Right lobe of liver (tissue), 4 donors: ENCODE measurements at regions not wholly inside any gene's neighbourhood (a gene's known extent, or its start where the extent isn't known, plus 50 kb on each side); places are given as distances from the start of the nearest gene placed in this dataset.

ENCODE experiments used
- CTCF ChIP-seq, 4 donors: fragments of 200-600 bp in 3 of 4; fragments of 450-650 bp in 1 of 4; IDR thresholded peaks; one replicate each; pipeline versions ENCODE4 v1.5.1 to v1.8.0; 2016 to 2022; ENCODE audit warnings: antibody characterized with exemption in 4 of 4, mild to moderate bottlenecking in 2 of 4
- POLR2A ChIP-seq: fragments of 450-650 bp; IDR thresholded peaks from one replicate; pipeline ENCODE4 v1.6.1; 2017; ENCODE audit warnings: antibody characterized with exemption, mild to moderate bottlenecking
- donor health status: DM: no; HTN: no; CAD: no.
- donor health status: DM: no; HTN: no; CAD: no.
- donor health status: DM: no; HTN: yes; CAD: no.

- TF ChIP-seq CTCF (IDR thresholded peaks at IDR 0.05) = no peak
- TF ChIP-seq POLR2A = no peak
Observed at GRCh38 chr12:74776378-74776777, 238.7 kb downstream of the ATXN7L3B start.
